ENCODE measurements at regions not wholly inside any gene's neighbourhood (a gene's known extent, or its start where the extent isn't known, plus 50 kb on each side); places are given as distances from the start of the nearest gene placed in this dataset.

GRCh38 chr1:196030455-196030854 is 577.8 kb downstream of the KCNT2 start:
- H2AFZ ChIP-seq (ENCODE audit: low read depth, low read length), result no peak overlapping the region
- H3K36me3 ChIP-seq (ENCODE audit: control insufficient read depth in 2 of 2, extremely low read depth in 1 of 2, insufficient read depth in 2 of 2, low read length in 2 of 2), result no peaks in the 10 kb centered on the region
- FAIRE-seq (no peak), DNase-seq (ENCODE audit: low read depth, low spot score) (no peak)
- H3K9me1 ChIP-seq (replicated peaks; ENCODE audit: control insufficient read depth, extremely low read depth, insufficient read depth, low read length), result no peaks in the 10 kb centered on the region
- no peaks in the 10 kb centered on the region for H3K27me3 ChIP-seq (ENCODE audit: control insufficient read depth in 2 of 2, insufficient read depth in 2 of 2, low read length in 2 of 2)
- H3K4me1 ChIP-seq (ENCODE audit: control insufficient read depth, extremely low read depth, insufficient read depth, low read length), result no peaks in the 10 kb centered on the region
- CTCF ChIA-PET, result interaction anchor here (2.1 kb wide), 1 partner anchor 11 kb away, joined by 4 read pairs; no protein-coding TSS in a partner anchor
- dilution Hi-C loops (cut with MboI; ENCODE audit: extremely low pct_ligation_motif_present, low sequenced_read_pairs), result no loop called here
- no peak overlapping the region for H3K9ac ChIP-seq (replicated peaks; ENCODE audit: extremely low read depth, insufficient read depth, low read length)
- H4K20me1 ChIP-seq (replicated peaks; ENCODE audit: control insufficient read depth, extremely low read depth, insufficient read depth, low read length), result no peaks in the 10 kb centered on the region
- intact Hi-C loops (cut with micrococcal nuclease), result no loop called here
- no peak overlapping the region for H3K4me3 ChIP-seq (replicated peaks in 1 of 3; ENCODE audit: insufficient read depth in 1 of 3, low read depth in 1 of 3, low read length in 3 of 3)
- H3K9me3 ChIP-seq (replicated peaks; ENCODE audit: control insufficient read depth, insufficient read depth, low read length), result no peaks in the 10 kb centered on the region
- H3K27ac ChIP-seq (ENCODE audit: insufficient read depth, low read depth, low read length), result no peak overlapping the region
- H3K4me2 ChIP-seq (ENCODE audit: insufficient read depth, low read length), result no peak overlapping the region
- H3K79me2 ChIP-seq (ENCODE audit: control insufficient read depth, insufficient read depth, low read length), result no peaks in the 10 kb centered on the region
- no TSS peak for BruUV-seq (replicated peaks)
- POLR2A ChIA-PET, result no interaction called here
- no peak for TF ChIP-seq JUN (IDR thresholded peaks at IDR 0.05; ENCODE audit: borderline replicate concordance, insufficient read depth, insufficient read length, low read depth)
- TF ChIP-seq POLR2AphosphoS5 (IDR thresholded peaks at IDR 0.05; ENCODE audit: insufficient read depth, low read depth, low read length), result no peak
- no peak for TF ChIP-seq FOS (IDR thresholded peaks at IDR 0.05; ENCODE audit: borderline replicate concordance, insufficient read depth, low read length)
- no peak for TF ChIP-seq GATA2 (IDR thresholded peaks at IDR 0.05; ENCODE audit: insufficient read depth, insufficient read length, low read depth, low read length)
- TF ChIP-seq POLR2A (IDR thresholded peaks at IDR 0.05; ENCODE audit: low read depth, low read length), result no peak

- H3K9me1 ChIP-seq (replicated peaks; ENCODE audit: control insufficient read depth, extremely low read depth, insufficient read depth, low read length), result no peaks in the 10 kb centered on the region
- H3K9ac ChIP-seq (replicated peaks; ENCODE audit: extremely low read depth, insufficient read depth, low read length), result no peak overlapping the region
- no peak overlapping the region for H2AFZ ChIP-seq (ENCODE audit: low read depth, low read length)
- H3K9me3 ChIP-seq (replicated peaks; ENCODE audit: control insufficient read depth, insufficient read depth, low read length), result no peaks in the 10 kb centered on the region
- TF ChIP-seq FOS (IDR thresholded peaks at IDR 0.05; ENCODE audit: borderline replicate concordance, insufficient read depth, low read length), result no peak
- no peak for TF ChIP-seq MYC (IDR thresholded peaks at IDR 0.05; ENCODE audit: low read depth, low read length)
- no peak for TF ChIP-seq EZH2 (IDR thresholded peaks at IDR 0.05; ENCODE audit: borderline replicate concordance, low read depth, low read length, severe bottlenecking)
- H3K27ac ChIP-seq (ENCODE audit: insufficient read depth, low read depth, low read length), result no peak overlapping the region
- intact Hi-C loops (cut with micrococcal nuclease) (no loop called here), dilution Hi-C loops (cut with MboI; ENCODE audit: extremely low pct_ligation_motif_present, low sequenced_read_pairs) (no loop called here)
- no peaks in the 10 kb centered on the region for H3K36me3 ChIP-seq (ENCODE audit: control insufficient read depth in 2 of 2, extremely low read depth in 1 of 2, insufficient read depth in 2 of 2, low read length in 2 of 2)
- H3K4me3 ChIP-seq (replicated peaks in 1 of 3; ENCODE audit: insufficient read depth in 1 of 3, low read depth in 1 of 3, low read length in 3 of 3), result no peak overlapping the region
- no TSS peak for BruUV-seq (replicated peaks)
- no peaks in the 10 kb centered on the region for H4K20me1 ChIP-seq (replicated peaks; ENCODE audit: control insufficient read depth, extremely low read depth, insufficient read depth, low read length)
- H3K4me2 ChIP-seq (ENCODE audit: insufficient read depth, low read length), result no peak overlapping the region
- no peaks in the 10 kb centered on the region for H3K27me3 ChIP-seq (ENCODE audit: control insufficient read depth in 2 of 2, insufficient read depth in 2 of 2, low read length in 2 of 2)
- POLR2A ChIA-PET, result no interaction called here
- H3K79me2 ChIP-seq (ENCODE audit: control insufficient read depth, insufficient read depth, low read length), result no peaks in the 10 kb centered on the region
- CTCF ChIA-PET, result interaction anchor here (2.1 kb wide), 1 partner anchor 10 kb away, joined by 4 read pairs; no protein-coding TSS in a partner anchor
- no peaks in the 10 kb centered on the region for H3K4me1 ChIP-seq (ENCODE audit: control insufficient read depth, extremely low read depth, insufficient read depth, low read length)
- FAIRE-seq, result no peak
- no peak for DNase-seq (ENCODE audit: low read depth, low spot score)
Measured at GRCh38 chr1:196029410-196029809, 578.8 kb downstream of the KCNT2 start.
